ENCODE measurements at regions not wholly inside any gene's neighbourhood (a gene's known extent, or its start where the extent isn't known, plus 50 kb on each side); places are given as distances from the start of the nearest gene placed in this dataset.
"Not testable (repeated sequence)": the region's sequence is repeated elsewhere in the genome, so short reads cannot be mapped to it uniquely, and the experiment has no call there.

GRCh38 chr15:25170113-25170731, 215.4 kb downstream of the SNRPN start:
- no peak for DNase-seq (ENCODE audit: low read depth)

GRCh38 chr15:25170781-25171110, 216.0 kb downstream of the SNRPN start:
- DNase-seq (ENCODE audit: low read depth) = no peak

- DNase-seq (ENCODE audit: low read depth) = no peak
Observed at GRCh38 chr15:25171111-25171811, 216.5 kb downstream of the SNRPN start.

GRCh38 chr15:25171856-25172687, 217.3 kb downstream of the SNRPN start:
- no peak for DNase-seq (ENCODE audit: low read depth)

- DNase-seq (ENCODE audit: low read depth) = no peak
Observed at GRCh38 chr15:25172691-25173090, 217.9 kb downstream of the SNRPN start.

GRCh38 chr15:25173241-25174028, 218.6 kb downstream of the SNRPN start:
- DNase-seq (ENCODE audit: low read depth) = no peak

- not testable (repeated sequence) for DNase-seq (ENCODE audit: low read depth)
Observed at GRCh38 chr15:25174149-25174548, 219.4 kb downstream of the SNRPN start.

GRCh38 chr15:25175033-25175788, 220.4 kb downstream of the SNRPN start:
- no peak for DNase-seq (ENCODE audit: low read depth)

- no peak for DNase-seq (ENCODE audit: low read depth)
Observed at GRCh38 chr15:25175789-25176615, 221.2 kb downstream of the SNRPN start.

GRCh38 chr15:25176616-25176923, 221.8 kb downstream of the SNRPN start:
- no peak for DNase-seq (ENCODE audit: low read depth)

GRCh38 chr15:25176991-25177954, 222.5 kb downstream of the SNRPN start:
- DNase-seq (ENCODE audit: low read depth) = no peak

- DNase-seq (ENCODE audit: low read depth) = no peak
Observed at GRCh38 chr15:25177955-25178801, 223.4 kb downstream of the SNRPN start.

GRCh38 chr15:25178835-25179672, 224.3 kb downstream of the SNRPN start:
- no peak for DNase-seq (ENCODE audit: low read depth)

- no peak for DNase-seq (ENCODE audit: low read depth)
Observed at GRCh38 chr15:25179673-25180511, 225.1 kb downstream of the SNRPN start.

GRCh38 chr15:25180606-25181292, 226.0 kb downstream of the SNRPN start:
- DNase-seq (ENCODE audit: low read depth) = no peak

Measured in iris pigment epithelial cell (primary cell).